ENCODE measurements at regions not wholly inside any gene's neighbourhood (a gene's known extent, or its start where the extent isn't known, plus 50 kb on each side); places are given as distances from the start of the nearest gene placed in this dataset.

- Histone ChIP-seq H4K20me1 (replicated peaks; ENCODE audit: control insufficient read depth, extremely low read depth, insufficient read depth, low read length) (no peaks in the 10 kb centered on the region), H3K4me2 (ENCODE audit: insufficient read depth, low read length) (no peak overlapping the region), H2AFZ (ENCODE audit: low read depth, low read length) (no peak overlapping the region), H3K9me1 (replicated peaks; ENCODE audit: control insufficient read depth, extremely low read depth, insufficient read depth, low read length) (no peaks in the 10 kb centered on the region), H3K4me3 (replicated peaks in 1 of 3; ENCODE audit: insufficient read depth in 1 of 3, low read depth in 1 of 3, low read length in 3 of 3) (no peak overlapping the region), H3K9ac (replicated peaks; ENCODE audit: extremely low read depth, insufficient read depth, low read length) (no peak overlapping the region), H3K27me3 (ENCODE audit: control insufficient read depth in 2 of 2, insufficient read depth in 2 of 2, low read length in 2 of 2) (no peaks in the 10 kb centered on the region), H3K27ac (ENCODE audit: insufficient read depth, low read depth, low read length) (no peak overlapping the region), H3K4me1 (ENCODE audit: control insufficient read depth, extremely low read depth, insufficient read depth, low read length) (no peaks in the 10 kb centered on the region), H3K9me3 (replicated peaks; ENCODE audit: control insufficient read depth, insufficient read depth, low read length) (no peaks in the 10 kb centered on the region), H3K79me2 (ENCODE audit: control insufficient read depth, insufficient read depth, low read length) (no peaks in the 10 kb centered on the region), H3K36me3 (ENCODE audit: control insufficient read depth in 2 of 2, extremely low read depth in 1 of 2, insufficient read depth in 2 of 2, low read length in 2 of 2) (no peaks in the 10 kb centered on the region)
- intact Hi-C loops (cut with micrococcal nuclease) (no loop called here), dilution Hi-C loops (cut with MboI; ENCODE audit: extremely low pct_ligation_motif_present, low sequenced_read_pairs) (no loop called here)
- no TSS peak for BruUV-seq (replicated peaks)
- POLR2A ChIA-PET, result no interaction called here
- FAIRE-seq, result no peak
- CTCF ChIA-PET, result no interaction called here
- no peak for TF ChIP-seq JUN (IDR thresholded peaks at IDR 0.05; ENCODE audit: borderline replicate concordance, insufficient read depth, insufficient read length, low read depth)
- TF ChIP-seq MAX (IDR thresholded peaks at IDR 0.05; ENCODE audit: insufficient read depth, insufficient read length), result no peak
- no peak for TF ChIP-seq EZH2 (IDR thresholded peaks at IDR 0.05; ENCODE audit: borderline replicate concordance, low read depth, low read length, severe bottlenecking)
- no peak for TF ChIP-seq CTCF (IDR thresholded peaks at IDR 0.05; ENCODE audit: extremely low read depth in 1 of 2, insufficient read depth in 1 of 2, low read depth in 1 of 2, low read length in 2 of 2)
- TF ChIP-seq FOS (IDR thresholded peaks at IDR 0.05; ENCODE audit: borderline replicate concordance, insufficient read depth, low read length), result no peak
- TF ChIP-seq POLR2A (IDR thresholded peaks at IDR 0.05; ENCODE audit: low read depth, low read length), result no peak
- TF ChIP-seq GATA2 (IDR thresholded peaks at IDR 0.05; ENCODE audit: insufficient read depth, insufficient read length, low read depth, low read length), result no peak
- no peak for TF ChIP-seq MYC (IDR thresholded peaks at IDR 0.05; ENCODE audit: low read depth, low read length)
- no peak for TF ChIP-seq POLR2AphosphoS5 (IDR thresholded peaks at IDR 0.05; ENCODE audit: insufficient read depth, low read depth, low read length)
- no peak for DNase-seq (ENCODE audit: low read depth, low spot score)
Measured at GRCh38 chr17:70609566-70609965, 440.2 kb downstream of the KCNJ2 start.

Data from endothelial cell of umbilical vein (primary cell).